Left forelimb (tissue), 1 donor: ENCODE measurements at regions not wholly inside any gene's neighbourhood (a gene's known extent, or its start where the extent isn't known, plus 50 kb on each side); places are given as distances from the start of the nearest gene placed in this dataset.

Source experiments
- DNase-seq: peaks from one replicate; pipeline ENCODE4 v3.0.0-alpha.2; 2018; ENCODE audit warnings: low spot score

DNA sequence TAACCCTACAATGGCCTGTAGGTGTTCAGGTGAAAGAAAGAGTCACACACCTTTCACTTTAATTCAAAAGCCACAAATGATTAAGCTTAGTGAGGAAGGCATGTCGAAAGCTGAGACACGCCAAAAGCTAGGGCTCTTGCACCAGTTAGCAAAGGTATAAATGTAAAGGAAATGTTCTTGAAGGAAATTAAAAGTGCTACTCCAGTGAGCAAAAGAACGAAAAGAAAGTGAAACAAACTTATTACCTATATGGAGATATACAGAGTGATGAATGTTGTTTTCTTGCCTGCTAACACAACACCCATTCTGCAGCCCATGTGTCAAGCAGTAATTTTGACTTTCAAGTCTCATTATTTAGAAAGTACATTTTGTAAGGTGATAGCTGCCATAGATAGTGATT lies 254.2 kb upstream of the SLC24A2 start:
- DNase-seq, result no peak

DNA sequence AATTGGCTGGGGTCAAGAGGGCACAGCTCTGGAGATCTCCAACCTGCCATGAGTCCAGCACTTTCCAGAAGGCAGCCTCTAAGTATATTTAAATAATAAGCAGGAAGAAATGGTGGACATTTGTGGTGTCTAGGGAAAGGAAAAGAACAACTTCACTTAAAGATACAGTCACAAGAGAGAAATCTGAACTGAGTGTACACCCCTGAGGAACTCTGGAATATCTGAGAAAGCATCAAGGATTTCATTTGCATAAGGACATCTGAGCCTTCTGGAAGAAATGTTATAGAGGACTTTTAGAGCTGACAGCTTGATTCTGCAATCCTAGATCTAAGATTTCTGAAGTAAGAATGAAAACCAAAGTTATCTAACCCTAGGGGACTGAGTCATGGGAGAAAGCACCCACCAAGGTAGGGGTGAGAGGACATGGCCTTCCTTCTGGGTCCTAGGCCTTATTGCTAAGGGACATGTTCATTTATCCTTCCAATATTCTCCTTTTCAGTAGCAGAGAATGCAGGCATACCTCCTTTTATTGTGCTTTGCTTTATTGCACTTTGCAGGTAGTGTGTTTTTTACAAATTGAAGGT lies 253.4 kb upstream of the SLC24A2 start:
- no peak for DNase-seq

DNA sequence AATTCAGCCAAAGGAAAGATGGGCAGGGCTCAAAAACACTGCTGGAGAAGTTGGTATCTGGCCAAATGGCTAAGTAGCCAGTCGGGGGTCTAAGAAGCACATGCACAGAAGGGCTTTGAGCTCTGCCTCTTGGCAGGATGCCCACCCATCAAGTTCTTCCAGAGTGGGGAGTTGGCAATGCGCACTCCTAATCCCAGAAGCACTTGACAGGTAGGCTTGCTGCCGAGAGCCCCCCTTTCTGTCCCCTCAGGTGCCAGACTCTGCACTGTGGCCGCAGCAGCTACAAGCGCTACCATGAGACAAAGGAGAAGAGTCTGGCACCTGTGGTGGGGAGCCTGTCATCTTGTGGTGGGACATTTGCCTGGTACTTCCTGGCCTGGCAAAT lies 252.9 kb upstream of the SLC24A2 start:
- no peak for DNase-seq

- DNase-seq, result no peak
These were observed 252.3 kb upstream of the SLC24A2 start for GRCh38 chr9:20040991-20041696.

- no peak for DNase-seq
These were observed 248.9 kb upstream of the SLC24A2 start for GRCh38 chr9:20037699-20038098.

GRCh38 chr9:20033511-20033910 lies 244.7 kb upstream of the SLC24A2 start:
- no peak for DNase-seq

GRCh38 chr9:20032413-20033006 lies 243.7 kb upstream of the SLC24A2 start:
- DNase-seq, result no peak

GRCh38 chr9:20031836-20032235 lies 243.0 kb upstream of the SLC24A2 start:
- DNase-seq, result no peak

- DNase-seq, result no peak
These were observed 241.8 kb upstream of the SLC24A2 start for GRCh38 chr9:20030671-20031070.

GRCh38 chr9:20030221-20030620 lies 241.4 kb upstream of the SLC24A2 start:
- DNase-seq, result no peak

- no peak for DNase-seq
These were observed 240.0 kb upstream of the SLC24A2 start for GRCh38 chr9:20028849-20029231.

- no peak for DNase-seq
These were observed 239.5 kb upstream of the SLC24A2 start for GRCh38 chr9:20028192-20028848.

DNA sequence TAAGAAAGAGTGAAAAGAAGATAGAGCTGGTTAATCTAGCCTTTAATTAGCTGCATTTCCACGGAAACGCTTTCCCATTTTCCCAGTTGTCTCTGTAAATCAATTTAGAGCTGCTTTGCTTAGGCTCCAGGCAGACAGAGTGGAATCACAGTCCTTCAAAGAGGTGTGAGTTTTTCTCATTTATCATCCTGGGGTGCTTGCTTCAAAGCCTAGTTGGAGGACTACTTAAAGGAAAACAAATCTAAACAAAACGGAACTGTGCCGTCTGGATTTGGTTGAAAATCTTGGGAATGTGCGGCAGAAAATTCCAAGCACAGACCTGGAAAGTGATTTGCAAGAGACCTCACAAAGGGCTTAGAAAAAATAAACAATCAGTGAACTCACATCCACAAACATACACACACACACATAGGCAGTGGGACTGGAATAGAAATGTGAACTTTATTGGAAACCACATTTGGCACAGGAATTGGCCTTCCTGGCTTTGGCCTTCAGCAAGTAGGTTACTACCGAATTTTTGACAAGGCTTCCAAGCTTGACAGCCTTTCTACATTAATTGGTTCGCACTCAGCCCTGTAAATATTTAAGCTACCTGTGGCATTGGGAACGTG lies 235.2 kb upstream of the SLC24A2 start:
- DNase-seq, result no peak

GRCh38 chr9:20023210-20023905 lies 234.5 kb upstream of the SLC24A2 start:
- no peak for DNase-seq

GRCh38 chr9:20022410-20022809 lies 233.6 kb upstream of the SLC24A2 start:
- no peak for DNase-seq

DNA sequence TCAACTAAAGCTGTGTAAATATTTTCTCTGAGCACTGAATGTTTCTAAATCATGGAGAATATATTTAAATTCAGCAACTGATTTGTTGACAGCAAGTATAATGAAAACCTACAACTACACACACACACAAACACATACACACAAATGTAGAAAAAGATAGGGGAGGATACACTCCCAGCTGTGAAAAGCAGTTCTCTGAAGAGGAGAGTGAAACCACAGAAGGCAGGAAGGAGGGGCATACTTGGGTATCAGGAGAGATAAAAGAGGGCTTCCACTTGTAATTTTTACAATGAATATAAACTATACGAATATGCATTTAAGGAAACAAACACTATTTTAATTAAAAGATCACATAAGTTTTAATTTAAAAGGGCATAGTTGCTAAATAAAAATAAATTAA lies 227.8 kb upstream of the SLC24A2 start:
- no peak for DNase-seq

GRCh38 chr9:20015427-20015931 lies 226.6 kb upstream of the SLC24A2 start:
- DNase-seq, result no peak

- no peak for DNase-seq
These were observed 225.3 kb upstream of the SLC24A2 start for GRCh38 chr9:20014168-20014567.

DNA sequence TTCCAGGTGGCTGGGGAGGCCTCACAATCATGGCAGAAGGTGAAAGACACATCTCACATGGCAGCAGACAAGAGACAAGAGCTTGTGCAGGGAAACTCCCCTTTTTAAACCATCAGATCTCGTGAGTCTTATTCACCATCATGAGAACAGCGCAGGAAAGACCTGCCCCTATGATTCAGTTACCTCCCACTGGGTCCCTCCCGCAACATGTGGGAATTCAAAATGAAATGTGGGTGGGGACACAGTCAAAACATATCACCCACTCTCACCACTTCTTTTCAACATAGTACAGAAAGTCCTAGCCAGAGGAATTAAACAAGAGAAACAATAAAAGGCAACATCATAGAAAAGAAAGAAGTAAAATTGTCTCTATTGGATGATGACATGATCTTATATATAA lies 223.4 kb upstream of the SLC24A2 start:
- DNase-seq, result no peak

GRCh38 chr9:20009606-20010005 lies 220.8 kb upstream of the SLC24A2 start:
- DNase-seq, result no peak

- no peak for DNase-seq
These were observed 213.2 kb upstream of the SLC24A2 start for GRCh38 chr9:20002011-20002410.

DNA sequence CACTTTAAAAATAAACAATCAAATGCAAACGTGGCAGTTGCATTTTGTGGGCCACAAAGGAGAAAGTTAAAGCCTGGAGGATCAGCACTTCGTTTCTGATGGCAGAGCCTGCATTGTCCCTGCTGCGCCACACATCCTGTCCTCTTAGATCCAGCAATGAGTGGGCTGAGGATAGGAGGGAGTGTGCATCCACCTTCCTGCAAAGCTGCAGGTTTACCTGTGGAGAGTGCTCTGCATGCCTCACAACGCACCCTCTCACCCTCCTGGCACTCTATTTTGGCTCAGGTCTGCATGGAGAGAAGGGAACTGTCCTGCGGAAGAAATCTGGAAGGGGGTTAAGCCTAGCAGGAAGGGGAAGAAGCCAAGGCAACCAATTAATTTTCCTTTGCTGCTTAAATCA lies 212.2 kb upstream of the SLC24A2 start:
- no peak for DNase-seq
